Uterus (tissue), 3 donors: ENCODE measurements at regions not wholly inside any gene's neighbourhood (a gene's known extent, or its start where the extent isn't known, plus 50 kb on each side); places are given as distances from the start of the nearest gene placed in this dataset.

ENCODE experiments used
- DNase-seq, 2 donors: peaks; one replicate each; pipeline ENCODE4 v3.0.0-alpha.2; 2019 to 2020
- H3K27ac ChIP-seq, 2 donors: fragments of 200-600 bp; sonication (generic); 1 replicate in 1 of 2; 2 replicates in 1 of 2; pipeline ENCODE4 v1.5.1; 2016 to 2018
- H3K27me3 ChIP-seq, 2 donors: fragments of 200-600 bp; sonication (generic); one replicate each; pipeline ENCODE4 v1.5.1; 2018 to 2019; ENCODE audit warnings: control low read depth in 1 of 2
- H3K36me3 ChIP-seq, 2 donors: fragments of 200-600 bp; sonication (generic); one replicate each; pipeline ENCODE4 v1.5.1; 2019; ENCODE audit warnings: control low read depth in 1 of 2
- H3K4me1 ChIP-seq, 2 donors: fragments of 200-600 bp; sonication (generic); one replicate each; pipeline ENCODE4 v1.5.1; 2018 to 2019; ENCODE audit warnings: control low read depth in 1 of 2
- H3K4me3 ChIP-seq, 2 donors: fragments of 200-600 bp; sonication (generic); 1 replicate in 1 of 2; 2 replicates in 1 of 2; pipeline ENCODE4 v1.5.1; 2018 to 2019; ENCODE audit warnings: mild to moderate bottlenecking in 1 of 2
- H3K9me3 ChIP-seq, 2 donors: fragments of 200-600 bp; sonication (generic); one replicate each; pipeline ENCODE4 v1.5.1; 2019; ENCODE audit warnings: control low read depth in 1 of 2
- POLR2A ChIP-seq, 2 donors: fragments of 450-650 bp; IDR thresholded peaks; one replicate each; pipeline ENCODE4 v1.6.1; 2016; ENCODE audit warnings: antibody characterized with exemption in 2 of 2, mild to moderate bottlenecking in 1 of 2, moderate library complexity in 1 of 2
- intact Hi-C: fragments of 100-400 bp; cut with DNase I; formaldehyde crosslinking; loops from one replicate; pipeline ENCODE4 v1.15.1; 2023; ENCODE audit warnings: low total_unique reads
- TF ChIP-seq, protein P1 (sequence below), 4 experiments: fragments of 200-600 bp in 2 of 4; fragments of 450-650 bp in 2 of 4; sonication (generic) in 2 of 4; IDR thresholded peaks; one replicate each; pipeline ENCODE4 v1.5.1; 2016 to 2019; ENCODE audit warnings: antibody characterized with exemption in 4 of 4, mild to moderate bottlenecking in 2 of 4, moderate library complexity in 1 of 4
- donor health status: DM: yes; HTN: yes; CAD: no.

DNA sequence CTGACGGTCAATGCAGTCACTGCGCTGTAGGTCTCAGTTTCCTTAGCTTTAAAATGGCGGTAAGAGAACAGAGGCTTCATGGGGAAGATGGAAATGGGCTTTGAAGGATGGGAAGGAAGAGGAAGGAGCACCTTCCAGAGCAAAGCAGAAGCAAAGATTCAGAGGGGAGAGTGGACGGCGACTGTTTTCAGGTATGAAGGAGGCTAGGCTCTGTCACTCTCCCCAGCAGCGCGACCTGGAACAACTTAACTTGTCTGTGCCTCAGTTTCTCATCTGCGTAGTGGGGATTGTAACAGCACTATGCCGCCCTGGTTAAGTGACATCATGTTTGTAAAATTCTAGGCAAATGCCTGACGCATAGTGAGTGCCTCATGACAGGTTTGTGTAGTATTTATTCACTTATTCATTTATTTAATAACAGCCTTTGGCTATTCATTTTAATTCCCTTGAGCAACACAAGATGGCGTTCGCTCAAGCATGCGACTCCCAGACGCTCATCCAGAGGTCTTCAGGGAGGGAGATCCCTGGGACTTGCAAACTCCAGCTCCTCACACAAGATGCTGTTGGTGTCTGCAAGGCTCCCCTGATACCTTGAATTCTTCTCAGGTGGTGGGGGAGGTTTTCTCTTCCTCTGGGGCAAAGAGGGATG is 336.3 kb downstream of the DYSF start:
- no peak overlapping the region for H3K27ac ChIP-seq
- no peaks in the 10 kb centered on the region for H3K36me3 ChIP-seq
- intact Hi-C loops = no loop called here
- no peaks in the 10 kb centered on the region for H3K4me1 ChIP-seq
- H3K27me3 ChIP-seq = no peaks in the 10 kb centered on the region
- H3K9me3 ChIP-seq = no peaks in the 10 kb centered on the region
- no peak for DNase-seq
- TF ChIP-seq POLR2A (IDR thresholded peaks at IDR 0.05) = no peak
- TF ChIP-seq, protein P1, sequence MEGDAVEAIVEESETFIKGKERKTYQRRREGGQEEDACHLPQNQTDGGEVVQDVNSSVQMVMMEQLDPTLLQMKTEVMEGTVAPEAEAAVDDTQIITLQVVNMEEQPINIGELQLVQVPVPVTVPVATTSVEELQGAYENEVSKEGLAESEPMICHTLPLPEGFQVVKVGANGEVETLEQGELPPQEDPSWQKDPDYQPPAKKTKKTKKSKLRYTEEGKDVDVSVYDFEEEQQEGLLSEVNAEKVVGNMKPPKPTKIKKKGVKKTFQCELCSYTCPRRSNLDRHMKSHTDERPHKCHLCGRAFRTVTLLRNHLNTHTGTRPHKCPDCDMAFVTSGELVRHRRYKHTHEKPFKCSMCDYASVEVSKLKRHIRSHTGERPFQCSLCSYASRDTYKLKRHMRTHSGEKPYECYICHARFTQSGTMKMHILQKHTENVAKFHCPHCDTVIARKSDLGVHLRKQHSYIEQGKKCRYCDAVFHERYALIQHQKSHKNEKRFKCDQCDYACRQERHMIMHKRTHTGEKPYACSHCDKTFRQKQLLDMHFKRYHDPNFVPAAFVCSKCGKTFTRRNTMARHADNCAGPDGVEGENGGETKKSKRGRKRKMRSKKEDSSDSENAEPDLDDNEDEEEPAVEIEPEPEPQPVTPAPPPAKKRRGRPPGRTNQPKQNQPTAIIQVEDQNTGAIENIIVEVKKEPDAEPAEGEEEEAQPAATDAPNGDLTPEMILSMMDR (IDR thresholded peaks at IDR 0.05) = no peak
- no peak overlapping the region for H3K4me3 ChIP-seq

DNA sequence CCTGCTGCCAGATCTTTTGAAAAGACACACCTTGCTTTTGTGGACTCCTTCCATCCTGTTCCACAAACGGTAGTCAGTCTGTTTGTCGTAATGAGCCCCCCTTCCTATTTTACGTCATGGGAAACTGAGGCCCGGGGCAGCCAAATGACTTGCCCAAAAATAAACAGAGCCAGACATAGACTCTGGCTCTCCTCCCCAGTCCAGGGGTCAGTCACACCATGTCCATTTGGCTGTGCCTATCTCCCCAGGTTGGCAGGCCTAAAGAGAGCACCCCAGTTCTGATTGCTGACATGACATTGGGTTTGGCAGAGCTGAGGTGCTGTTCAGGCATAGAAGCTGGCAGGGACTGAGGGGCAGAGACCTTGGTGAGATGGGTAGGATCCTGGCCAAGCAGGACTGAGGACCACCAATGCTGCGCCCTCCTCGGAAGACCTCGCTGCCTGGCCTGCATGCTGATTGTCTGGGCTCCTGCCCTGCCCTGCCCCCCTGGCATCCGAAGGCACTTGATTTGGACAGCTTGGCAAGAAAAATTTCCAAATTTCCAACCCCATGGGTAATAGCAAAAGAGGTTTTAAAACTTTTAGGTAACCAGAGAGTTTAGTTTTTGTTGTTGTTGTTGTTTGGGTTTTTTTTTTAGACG is 335.4 kb downstream of the DYSF start:
- intact Hi-C loops = no loop called here
- Histone ChIP-seq H3K36me3 (no peaks in the 10 kb centered on the region), H3K27me3 (no peaks in the 10 kb centered on the region), H3K4me1 (no peaks in the 10 kb centered on the region), H3K9me3 (no peaks in the 10 kb centered on the region), H3K4me3 (no peak overlapping the region), H3K27ac (no peak overlapping the region)
- DNase-seq = no peak
- TF ChIP-seq, protein P1 (IDR thresholded peaks at IDR 0.05) = no peak
- no peak for TF ChIP-seq POLR2A (IDR thresholded peaks at IDR 0.05)

DNA sequence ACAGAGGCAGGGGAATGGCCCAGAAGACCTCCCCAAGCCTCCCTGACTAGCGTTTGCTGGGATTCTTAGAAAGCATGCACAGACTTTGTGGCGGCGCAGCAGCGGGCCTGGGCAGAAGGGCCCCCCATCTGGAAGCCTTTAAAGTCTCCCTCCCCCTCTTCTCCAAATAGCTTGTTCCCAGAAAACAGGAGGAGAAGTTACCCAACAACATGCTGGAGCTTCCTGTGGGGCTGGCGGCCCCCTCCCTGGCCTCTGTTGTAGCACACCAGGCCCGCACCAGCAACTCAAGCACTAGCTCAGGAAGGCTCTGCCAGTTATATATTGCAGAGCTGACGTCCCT is 334.8 kb downstream of the DYSF start:
- TF ChIP-seq, protein P1 (IDR thresholded peaks at IDR 0.05) = no peak
- no peak for TF ChIP-seq POLR2A (IDR thresholded peaks at IDR 0.05)
- DNase-seq = no peak
- Histone ChIP-seq H3K27me3 (no peaks in the 10 kb centered on the region), H3K4me3 (no peak overlapping the region), H3K4me1 (no peaks in the 10 kb centered on the region), H3K36me3 (no peaks in the 10 kb centered on the region), H3K27ac (no peak overlapping the region), H3K9me3 (no peaks in the 10 kb centered on the region)
- intact Hi-C loops = no loop called here

DNA sequence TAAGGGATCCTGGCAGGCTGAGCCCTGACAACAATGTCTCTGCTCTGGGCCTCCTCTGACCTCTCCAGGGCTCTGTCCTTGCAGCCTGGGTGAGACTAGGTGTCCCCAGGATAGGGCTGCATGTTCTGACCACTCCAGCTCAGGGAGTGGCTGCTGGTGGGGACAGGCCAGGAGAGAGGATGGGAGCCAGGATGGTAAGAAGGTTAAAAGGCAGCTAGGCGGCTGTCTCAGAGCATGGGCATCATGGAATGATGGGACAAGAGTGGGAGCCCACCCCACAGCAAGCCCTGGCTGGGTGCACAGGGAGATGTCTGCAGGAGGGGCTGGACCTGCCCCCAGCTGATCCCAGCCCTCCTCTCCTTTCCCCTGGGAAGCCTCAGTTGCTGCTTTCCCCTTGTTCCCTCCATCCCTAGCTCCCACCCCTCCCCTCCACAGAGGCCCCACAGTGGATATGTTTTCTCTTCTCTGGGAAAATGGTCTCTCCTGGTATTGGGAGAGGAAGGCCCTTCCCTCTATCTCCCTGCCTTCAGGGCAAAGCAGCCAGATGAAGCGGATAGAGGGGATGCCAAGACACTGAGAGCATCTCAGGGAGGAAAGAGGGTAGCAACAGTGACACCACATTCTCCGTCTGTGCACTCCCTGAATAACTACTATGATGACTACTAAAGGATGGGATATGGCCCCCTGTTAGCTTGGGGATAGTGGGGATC is 334.3 kb downstream of the DYSF start:
- DNase-seq = no peak

DNA sequence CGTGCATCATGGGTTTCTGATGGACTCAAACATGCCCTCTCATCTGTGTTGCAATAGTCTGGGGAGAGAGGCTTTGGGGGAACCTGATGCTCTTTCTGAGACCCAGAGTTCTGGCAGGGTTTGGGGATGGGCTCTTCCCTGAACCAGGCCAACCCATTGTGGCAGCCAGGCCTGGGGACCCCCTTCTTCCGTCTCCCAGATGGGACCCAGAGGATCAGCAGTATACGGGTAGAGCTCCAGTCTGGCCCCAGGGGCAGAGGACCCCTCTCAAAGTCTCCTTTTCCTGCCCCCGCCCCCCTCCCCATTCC is 333.7 kb downstream of the DYSF start:
- no peak overlapping the region for H3K4me3 ChIP-seq
- intact Hi-C loops = no loop called here
- TF ChIP-seq, protein P1 (IDR thresholded peaks at IDR 0.05) = no peak
- no peak for TF ChIP-seq POLR2A (IDR thresholded peaks at IDR 0.05)
- H3K27ac ChIP-seq = no peak overlapping the region
- H3K27me3 ChIP-seq = no peaks in the 10 kb centered on the region
- H3K4me1 ChIP-seq = no peaks in the 10 kb centered on the region
- H3K9me3 ChIP-seq = no peaks in the 10 kb centered on the region
- H3K36me3 ChIP-seq = no peaks in the 10 kb centered on the region
- no peak for DNase-seq

More for the DNA sequence above, 334.3 kb downstream of the DYSF start:
- TF ChIP-seq, protein P1 (IDR thresholded peaks at IDR 0.05) = no peak
- TF ChIP-seq POLR2A (IDR thresholded peaks at IDR 0.05) = no peak
- Histone ChIP-seq H3K27me3 (no peaks in the 10 kb centered on the region), H3K4me3 (no peak overlapping the region), H3K36me3 (no peaks in the 10 kb centered on the region), H3K27ac (no peak overlapping the region), H3K4me1 (no peaks in the 10 kb centered on the region), H3K9me3 (no peaks in the 10 kb centered on the region)
- intact Hi-C loops = no loop called here
